Esophagus squamous epithelium (tissue), 5 donors: ENCODE measurements at regions not wholly inside any gene's neighbourhood (a gene's known extent, or its start where the extent isn't known, plus 50 kb on each side); places are given as distances from the start of the nearest gene placed in this dataset.

ENCODE experiments used
- DNase-seq: peaks from one replicate; lab custom pipeline; 2025; lab: John Stamatoyannopoulos, UW
- H3K27ac ChIP-seq, 4 donors: fragments of 200-600 bp; sonication (generic); one replicate each; pipeline ENCODE4 v1.5.1; 2016 to 2019; ENCODE audit warnings: mild to moderate bottlenecking in 1 of 4
- H3K27me3 ChIP-seq, 4 donors: fragments of 200-600 bp; sonication (generic); 1 replicate in 3 of 4; 2 replicates in 1 of 4; pipeline versions ENCODE4 v1.5.1 to v1.6.0; 2017 to 2021; ENCODE audit warnings: antibody characterized with exemption in 1 of 4
- H3K36me3 ChIP-seq, 3 donors: fragments of 200-600 bp; sonication (generic); one replicate each; pipeline ENCODE4 v1.5.1; 2016 to 2019
- H3K4me1 ChIP-seq, 3 donors: fragments of 200-600 bp; sonication (generic); one replicate each; pipeline ENCODE4 v1.5.1; 2017 to 2019
- H3K4me3 ChIP-seq, 4 donors: fragments of 200-600 bp; sonication (generic); 1 replicate in 3 of 4; 2 replicates in 1 of 4; pipeline ENCODE4 v1.5.1; 2016 to 2019; ENCODE audit warnings: mild to moderate bottlenecking in 2 of 4, moderate library complexity in 1 of 4
- H3K9me3 ChIP-seq, 3 donors: fragments of 200-600 bp; sonication (generic); one replicate each; pipeline ENCODE4 v1.5.1; 2016 to 2019
- POLR2A ChIP-seq, 4 donors: fragments of 450-650 bp; IDR thresholded peaks; one replicate each; pipeline ENCODE4 v1.6.1; 2017; ENCODE audit warnings: antibody characterized with exemption in 4 of 4, mild to moderate bottlenecking in 4 of 4, moderate library complexity in 3 of 4
- WGBS, 2 donors: methylation state at CpG; one replicate each; pipeline ENCODE4 v1.1.5; 2018; 5-methylcytosine and 5-hydroxymethylcytosine counted together
- intact Hi-C: fragments of 100-400 bp; cut with DNase I; formaldehyde crosslinking; loops from one replicate; pipeline ENCODE4 v1.15.0; 2022
- TF ChIP-seq, protein P1 (sequence below), 6 experiments: fragments of 450-650 bp in 4 of 6; fragments of 200-600 bp in 2 of 6; sonication (generic) in 2 of 6; IDR thresholded peaks; one replicate each; pipeline ENCODE4 v1.5.1; 2016 to 2019; ENCODE audit warnings: antibody characterized with exemption in 6 of 6, mild to moderate bottlenecking in 4 of 6, moderate library complexity in 4 of 6
- donor health status: DM: yes; HTN: yes; CAD: no.

GRCh38 chr11:130601764-130602460 lies 153.5 kb downstream of the ADAMTS15 start:
- Histone ChIP-seq H3K4me1 (peaks cover 0 to 18% (median 0%) of the 10 kb centered on the region in 3 donors), H3K4me3 (no peak overlapping the region), H3K36me3 (no peaks in the 10 kb centered on the region), H3K27me3 (no peaks in the 10 kb centered on the region), H3K27ac (peak overlapping the region in 3 of 4 donors; percentile 50 to 73 (median 64)), H3K9me3 (no peaks in the 10 kb centered on the region)
- TF ChIP-seq, protein P1, sequence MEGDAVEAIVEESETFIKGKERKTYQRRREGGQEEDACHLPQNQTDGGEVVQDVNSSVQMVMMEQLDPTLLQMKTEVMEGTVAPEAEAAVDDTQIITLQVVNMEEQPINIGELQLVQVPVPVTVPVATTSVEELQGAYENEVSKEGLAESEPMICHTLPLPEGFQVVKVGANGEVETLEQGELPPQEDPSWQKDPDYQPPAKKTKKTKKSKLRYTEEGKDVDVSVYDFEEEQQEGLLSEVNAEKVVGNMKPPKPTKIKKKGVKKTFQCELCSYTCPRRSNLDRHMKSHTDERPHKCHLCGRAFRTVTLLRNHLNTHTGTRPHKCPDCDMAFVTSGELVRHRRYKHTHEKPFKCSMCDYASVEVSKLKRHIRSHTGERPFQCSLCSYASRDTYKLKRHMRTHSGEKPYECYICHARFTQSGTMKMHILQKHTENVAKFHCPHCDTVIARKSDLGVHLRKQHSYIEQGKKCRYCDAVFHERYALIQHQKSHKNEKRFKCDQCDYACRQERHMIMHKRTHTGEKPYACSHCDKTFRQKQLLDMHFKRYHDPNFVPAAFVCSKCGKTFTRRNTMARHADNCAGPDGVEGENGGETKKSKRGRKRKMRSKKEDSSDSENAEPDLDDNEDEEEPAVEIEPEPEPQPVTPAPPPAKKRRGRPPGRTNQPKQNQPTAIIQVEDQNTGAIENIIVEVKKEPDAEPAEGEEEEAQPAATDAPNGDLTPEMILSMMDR (IDR thresholded peaks at IDR 0.05): no peak
- TF ChIP-seq POLR2A (IDR thresholded peaks at IDR 0.05): no peak
- whole genome bisulfite sequencing, 2 donors: 82 to 88% methylated on average over 5 to 14 of the region's 16 CpGs
- intact Hi-C loops: no loop called here
- DNase-seq: no peak

- intact Hi-C loops: no loop called here
- TF ChIP-seq, protein P1 (IDR thresholded peaks at IDR 0.05): no peak
- no peak for TF ChIP-seq POLR2A (IDR thresholded peaks at IDR 0.05)
- peaks cover 0 to 18% (median 0%) of the 10 kb centered on the region in 3 donors for H3K4me1 ChIP-seq
- H3K27me3 ChIP-seq: no peaks in the 10 kb centered on the region
- 81 to 89% methylated on average over 11 to 12 of the region's 12 CpGs for WGBS, 2 donors
- no peaks in the 10 kb centered on the region for H3K9me3 ChIP-seq
- peak overlapping the region in 1 of 4 donors; percentile 37 for H3K27ac ChIP-seq
- no peaks in the 10 kb centered on the region for H3K36me3 ChIP-seq
- no peak overlapping the region for H3K4me3 ChIP-seq
- DNase-seq: no peak
These were observed 154.3 kb downstream of the ADAMTS15 start for GRCh38 chr11:130602641-130603334.

- TF ChIP-seq, protein P1 (IDR thresholded peaks at IDR 0.05): no peak
- TF ChIP-seq POLR2A (IDR thresholded peaks at IDR 0.05): no peak
- Histone ChIP-seq H3K9me3 (no peaks in the 10 kb centered on the region), H3K36me3 (no peaks in the 10 kb centered on the region), H3K27ac (no peak overlapping the region), H3K4me1 (peaks cover 0 to 18% (median 0%) of the 10 kb centered on the region in 3 donors), H3K4me3 (no peak overlapping the region), H3K27me3 (no peaks in the 10 kb centered on the region)
- DNase-seq: no peak
- WGBS, 2 donors: 80 to 86% methylated on average over 6 to 7 of the region's 7 CpGs
- intact Hi-C loops: no loop called here
These were observed 155.0 kb downstream of the ADAMTS15 start for GRCh38 chr11:130603335-130603906.

DNA sequence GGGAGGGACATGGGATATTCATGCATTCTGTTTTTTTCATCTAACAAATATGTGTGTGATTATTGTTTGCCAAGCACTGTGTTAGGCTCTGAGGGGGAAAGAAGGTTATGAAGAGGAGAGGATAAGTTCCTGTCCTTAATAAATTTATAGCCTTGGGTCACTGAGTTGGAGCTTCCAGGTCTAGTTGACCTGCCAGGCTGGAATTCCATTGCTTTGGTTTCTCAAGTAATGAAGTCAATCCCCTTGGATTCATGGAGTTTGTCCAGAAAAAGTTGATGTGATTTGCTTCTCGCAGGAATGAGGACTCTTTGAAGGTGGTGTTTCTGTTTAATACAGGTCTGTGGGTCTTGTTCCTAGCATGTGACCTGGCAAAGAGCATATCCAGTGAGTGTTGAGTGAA lies 156.2 kb downstream of the ADAMTS15 start:
- H3K27ac ChIP-seq: no peak overlapping the region
- 56 to 78% methylated on average over 1 of the region's 1 CpG for WGBS, 2 donors

More for the DNA sequence above, 156.2 kb downstream of the ADAMTS15 start:
- Histone ChIP-seq H3K36me3 (no peaks in the 10 kb centered on the region), H3K27me3 (no peaks in the 10 kb centered on the region), H3K4me3 (no peak overlapping the region), H3K4me1 (peaks cover 0 to 27% (median 3%) of the 10 kb centered on the region in 3 donors), H3K9me3 (no peaks in the 10 kb centered on the region)
- TF ChIP-seq POLR2A (IDR thresholded peaks at IDR 0.05): no peak
- TF ChIP-seq, protein P1 (IDR thresholded peaks at IDR 0.05): no peak
- DNase-seq: no peak
- intact Hi-C loops: no loop called here
